Transverse colon (tissue), 4 donors: ENCODE measurements at regions not wholly inside any gene's neighbourhood (a gene's known extent, or its start where the extent isn't known, plus 50 kb on each side); places are given as distances from the start of the nearest gene placed in this dataset.
A peak's percentile ranks its signal among the peaks of the same experiment; 100 is the strongest.

ENCODE experiments used
- DNase-seq: peaks from one replicate; pipeline ENCODE4 v3.0.0-alpha.2; 2019
- H3K27ac ChIP-seq, 4 donors: fragments of 200-600 bp; sonication (generic); 2 replicates each; pipeline ENCODE4 v1.5.1; 2016 to 2018; ENCODE audit warnings: inconsistent platforms in 4 of 4
- H3K27me3 ChIP-seq: fragments of 200-600 bp; sonication (generic); 2 replicates; pipeline ENCODE4 v1.5.1; 2017; ENCODE audit warnings: inconsistent platforms
- H3K36me3 ChIP-seq, 4 donors: fragments of 200-600 bp; sonication (generic); 2 replicates each; pipeline ENCODE4 v1.5.1; 2017 to 2019; ENCODE audit warnings: inconsistent platforms in 4 of 4
- H3K4me1 ChIP-seq, 4 donors: fragments of 200-600 bp; sonication (generic); 2 replicates each; pipeline ENCODE4 v1.5.1; 2017 to 2020; ENCODE audit warnings: inconsistent platforms in 4 of 4
- H3K4me3 ChIP-seq, 4 donors: fragments of 200-600 bp; sonication (generic); 1 replicate in 1 of 4; 2 replicates in 3 of 4; pipeline versions ENCODE4 v1.5.1 to v1.6.1; 2017 to 2019; ENCODE audit warnings: inconsistent platforms in 4 of 4
- H3K9me3 ChIP-seq, 2 donors: fragments of 200-600 bp; sonication (generic); 2 replicates each; pipeline ENCODE4 v1.5.1; 2017 to 2019; ENCODE audit warnings: inconsistent platforms in 2 of 2
- EP300 ChIP-seq: sonication (generic); formaldehyde crosslinking; IDR thresholded peaks from one replicate; pipeline ENCODE4 v1.6.1; 2017; ENCODE audit warnings: antibody characterized with exemption, low read depth
- POLR2A ChIP-seq: fragments of 450-650 bp; IDR thresholded peaks from one replicate; pipeline ENCODE4 v1.6.1; 2016; ENCODE audit warnings: antibody characterized with exemption, mild to moderate bottlenecking, moderate library complexity
- POLR2AphosphoS5 ChIP-seq, 3 donors: sonication (generic); formaldehyde crosslinking; IDR thresholded peaks; one replicate each; pipeline ENCODE4 v1.6.1; 2016; ENCODE audit warnings: antibody characterized with exemption in 3 of 3
- WGBS, 2 donors: methylation state at CpG; one replicate each; pipeline ENCODE4 v1.1.5; 2018; ENCODE audit warnings: low coverage in 1 of 2; 5-methylcytosine and 5-hydroxymethylcytosine counted together
- in situ Hi-C, 4 donors: fragments of 200-750 bp; cut with MboI; loops; one replicate each; pipeline versions ENCODE4 v1.15.0 to v1.15.1; 2017; ENCODE audit warnings: low sequenced_read_pairs in 3 of 4, low pct_ligation_motif_present in 1 of 4, low pct_unique_long_range_greater_than_20kb in 1 of 4
- intact Hi-C: fragments of 100-400 bp; cut with DNase I; formaldehyde crosslinking; loops from one replicate; pipeline ENCODE4 v1.15.1; 2023; ENCODE audit warnings: low total_unique reads
- TF ChIP-seq, protein P1 (sequence below), 5 experiments: fragments of 200-600 bp in 3 of 5; fragments of 450-650 bp in 2 of 5; sonication (generic) in 3 of 5; IDR thresholded peaks; 1 replicate in 2 of 5; 2 replicates in 3 of 5; pipeline ENCODE4 v1.5.1; 2016 to 2017; ENCODE audit warnings: antibody characterized with exemption in 5 of 5, inconsistent platforms in 3 of 5, mild to moderate bottlenecking in 2 of 5, moderate library complexity in 1 of 5

DNA sequence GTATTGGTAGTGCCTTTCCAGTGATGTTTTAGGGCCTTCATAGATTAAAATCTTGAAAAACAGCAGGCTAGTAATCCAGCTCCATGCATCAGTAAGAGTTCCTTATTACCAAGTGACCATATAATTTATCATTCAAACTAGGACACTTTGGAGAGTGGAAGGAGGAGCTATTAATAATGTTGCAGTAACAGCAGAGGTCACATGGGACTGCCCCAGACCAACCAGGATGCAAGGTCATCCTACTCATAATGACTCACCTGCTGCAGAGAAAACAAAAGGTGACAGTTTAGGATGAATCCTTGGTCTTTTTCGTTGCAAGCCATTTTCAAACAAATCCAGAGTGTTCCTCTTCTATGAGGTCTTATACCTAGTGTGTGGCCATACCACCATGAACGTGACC is 187.4 kb downstream of the NUF2 start:
- WGBS, 2 donors: 60 to 74% methylated on average over 1 to 2 of the region's 2 CpGs
- H3K9me3 ChIP-seq: no peaks in the 10 kb centered on the region
- in situ Hi-C loops: no loop called here
- H3K4me3 ChIP-seq: no peak overlapping the region
- no peaks in the 10 kb centered on the region for H3K36me3 ChIP-seq
- DNase-seq: no peak
- intact Hi-C loops: no loop called here
- H3K27ac ChIP-seq: no peak overlapping the region
- TF ChIP-seq EP300: no peak
- TF ChIP-seq POLR2A: no peak
- TF ChIP-seq POLR2AphosphoS5 (IDR thresholded peaks at IDR 0.05): no peak
- TF ChIP-seq, protein P1, sequence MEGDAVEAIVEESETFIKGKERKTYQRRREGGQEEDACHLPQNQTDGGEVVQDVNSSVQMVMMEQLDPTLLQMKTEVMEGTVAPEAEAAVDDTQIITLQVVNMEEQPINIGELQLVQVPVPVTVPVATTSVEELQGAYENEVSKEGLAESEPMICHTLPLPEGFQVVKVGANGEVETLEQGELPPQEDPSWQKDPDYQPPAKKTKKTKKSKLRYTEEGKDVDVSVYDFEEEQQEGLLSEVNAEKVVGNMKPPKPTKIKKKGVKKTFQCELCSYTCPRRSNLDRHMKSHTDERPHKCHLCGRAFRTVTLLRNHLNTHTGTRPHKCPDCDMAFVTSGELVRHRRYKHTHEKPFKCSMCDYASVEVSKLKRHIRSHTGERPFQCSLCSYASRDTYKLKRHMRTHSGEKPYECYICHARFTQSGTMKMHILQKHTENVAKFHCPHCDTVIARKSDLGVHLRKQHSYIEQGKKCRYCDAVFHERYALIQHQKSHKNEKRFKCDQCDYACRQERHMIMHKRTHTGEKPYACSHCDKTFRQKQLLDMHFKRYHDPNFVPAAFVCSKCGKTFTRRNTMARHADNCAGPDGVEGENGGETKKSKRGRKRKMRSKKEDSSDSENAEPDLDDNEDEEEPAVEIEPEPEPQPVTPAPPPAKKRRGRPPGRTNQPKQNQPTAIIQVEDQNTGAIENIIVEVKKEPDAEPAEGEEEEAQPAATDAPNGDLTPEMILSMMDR (IDR thresholded peaks at IDR 0.05): no peak
- no peaks in the 10 kb centered on the region for H3K4me1 ChIP-seq
- H3K27me3 ChIP-seq: no peaks in the 10 kb centered on the region

DNA sequence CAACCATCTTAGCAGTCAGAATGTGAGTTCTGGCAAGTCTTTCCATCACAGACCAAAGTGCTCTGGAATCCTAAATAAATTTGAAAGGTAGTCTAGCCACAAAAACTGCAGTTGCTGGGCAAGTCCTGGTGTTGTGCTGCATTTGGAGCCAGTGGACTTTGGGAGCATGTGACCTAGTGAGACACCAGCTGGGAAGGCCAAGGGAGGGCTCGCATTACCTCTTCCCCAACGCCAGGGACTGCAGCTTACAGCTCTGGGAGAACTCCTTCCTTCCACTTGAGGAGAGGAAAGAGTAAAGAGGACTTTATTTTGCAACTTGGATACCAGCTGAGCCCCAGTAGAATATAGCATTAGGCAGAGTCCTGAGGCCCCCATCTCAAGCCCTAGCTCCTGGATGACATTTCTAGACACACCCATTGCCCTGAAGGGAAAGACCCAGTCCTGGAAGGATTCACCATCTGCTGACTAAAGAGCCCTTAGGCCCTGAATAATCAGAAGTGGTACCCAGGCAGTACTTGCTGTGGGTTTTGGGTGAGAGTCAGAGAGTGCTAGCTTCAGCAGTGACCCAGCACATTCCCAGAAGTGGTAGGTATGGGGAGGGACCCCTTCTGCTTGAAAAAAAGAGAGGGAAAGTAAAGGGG is 190.7 kb downstream of the NUF2 start:
- H3K27me3 ChIP-seq: no peaks in the 10 kb centered on the region
- H3K27ac ChIP-seq: no peak overlapping the region
- in situ Hi-C loops: no loop called here
- 82% methylated on average over 2 of the region's 2 CpGs; no CpG with 5 or more reads in 1 of the 2 donors for WGBS, 2 donors
- intact Hi-C loops: no loop called here
- no peaks in the 10 kb centered on the region for H3K36me3 ChIP-seq
- no peaks in the 10 kb centered on the region for H3K4me1 ChIP-seq
- TF ChIP-seq POLR2AphosphoS5 (IDR thresholded peaks at IDR 0.05): no peak
- no peak for TF ChIP-seq POLR2A
- no peak for TF ChIP-seq EP300
- TF ChIP-seq, protein P1 (IDR thresholded peaks at IDR 0.05): no peak
- no peak for DNase-seq
- H3K9me3 ChIP-seq: no peaks in the 10 kb centered on the region
- H3K4me3 ChIP-seq: no peak overlapping the region

DNA sequence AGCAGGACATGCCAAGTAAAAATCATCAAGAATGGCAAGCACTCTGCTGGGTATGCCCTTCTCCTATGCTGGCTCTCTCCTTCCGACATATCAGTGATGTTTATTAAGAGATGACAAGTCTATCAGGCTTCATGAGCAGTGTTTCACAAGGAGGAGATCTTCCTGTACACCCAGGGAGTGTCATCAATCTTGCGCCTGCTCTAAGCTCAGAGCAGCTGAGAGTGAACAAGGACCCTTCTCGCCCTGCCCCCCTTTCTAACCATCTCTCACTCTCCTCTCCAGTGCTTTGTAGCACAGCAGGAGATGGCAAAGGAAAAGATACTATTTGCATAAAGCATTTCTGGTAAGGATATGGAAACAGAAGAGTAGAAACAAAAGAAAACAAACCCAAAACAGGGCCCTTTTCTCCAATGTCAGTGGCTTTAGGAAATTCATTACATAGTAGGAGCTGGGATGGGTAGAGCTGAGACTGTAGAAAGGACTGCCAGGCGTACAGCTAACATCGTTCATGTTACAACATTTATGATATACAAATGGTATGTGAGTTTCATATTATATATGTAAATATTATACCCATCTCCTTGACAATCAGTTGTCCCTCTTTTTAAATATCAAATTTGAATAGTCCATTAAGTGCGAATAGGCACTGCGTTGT is 201.7 kb downstream of the NUF2 start:
- H3K36me3 ChIP-seq: no peaks in the 10 kb centered on the region
- TF ChIP-seq POLR2A: no peak
- TF ChIP-seq POLR2AphosphoS5 (IDR thresholded peaks at IDR 0.05): no peak
- no peak for TF ChIP-seq EP300
- TF ChIP-seq, protein P1 (IDR thresholded peaks at IDR 0.05): no peak
- in situ Hi-C loops (no loop called here), intact Hi-C loops (no loop called here)
- H3K4me3 ChIP-seq: no peak overlapping the region
- no peaks in the 10 kb centered on the region for H3K27me3 ChIP-seq
- DNase-seq: no peak
- no peak overlapping the region for H3K27ac ChIP-seq
- WGBS, 2 donors: 87 to 88% methylated on average over 7 of the region's 7 CpGs
- H3K4me1 ChIP-seq: no peaks in the 10 kb centered on the region
- H3K9me3 ChIP-seq: peaks cover 0 to 2% of the 10 kb centered on the region in 2 donors

DNA sequence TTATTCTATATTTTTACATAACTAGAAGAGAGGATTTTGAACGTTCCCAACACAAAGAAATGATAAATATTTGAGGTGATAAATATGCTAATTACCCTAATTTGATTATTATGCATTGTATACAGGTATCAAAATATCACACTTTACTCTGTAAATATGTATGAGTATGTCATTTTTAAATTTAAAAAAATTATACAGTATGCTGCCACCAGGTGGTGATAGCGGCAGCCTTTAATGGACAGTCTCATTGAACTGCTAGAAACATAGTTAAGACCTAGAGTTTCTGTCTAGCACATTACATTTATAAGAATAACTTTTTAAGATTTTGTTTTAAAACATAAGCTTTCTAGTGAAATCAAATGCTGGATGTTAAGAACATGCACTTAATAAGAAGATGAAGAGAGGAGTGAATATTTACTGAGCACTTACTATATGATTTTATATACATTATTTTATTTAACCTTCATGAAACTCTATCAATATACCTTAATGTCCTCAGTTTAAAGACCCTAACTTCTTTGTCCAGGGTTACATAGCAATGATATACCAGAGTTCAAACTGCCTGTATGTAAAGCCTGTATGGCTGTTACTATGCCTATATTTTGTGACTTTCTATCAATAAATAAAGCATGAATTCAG is 207.1 kb downstream of the NUF2 start:
- TF ChIP-seq, protein P1 (IDR thresholded peaks at IDR 0.05): peak; percentile 52 to 64 (median 58)
- TF ChIP-seq EP300: no peak
- TF ChIP-seq POLR2AphosphoS5 (IDR thresholded peaks at IDR 0.05): no peak
- intact Hi-C loops (no loop called here), in situ Hi-C loops (loop anchor here in 3 of 4 donors (25.0 kb wide), 2 partner anchors 1258 to 1533 kb away; no protein-coding TSS in a partner anchor)
- Histone ChIP-seq H3K27ac (no peak overlapping the region), H3K27me3 (no peaks in the 10 kb centered on the region), H3K4me1 (no peaks in the 10 kb centered on the region), H3K4me3 (no peak overlapping the region), H3K36me3 (no peaks in the 10 kb centered on the region), H3K9me3 (no peaks in the 10 kb centered on the region)
- 18 to 22% methylated on average over 2 of the region's 2 CpGs for WGBS, 2 donors
- DNase-seq: peak; percentile 16
